ENCODE measurements at regions not wholly inside any gene's neighbourhood (a gene's known extent, or its start where the extent isn't known, plus 50 kb on each side); places are given as distances from the start of the nearest gene placed in this dataset.

DNA sequence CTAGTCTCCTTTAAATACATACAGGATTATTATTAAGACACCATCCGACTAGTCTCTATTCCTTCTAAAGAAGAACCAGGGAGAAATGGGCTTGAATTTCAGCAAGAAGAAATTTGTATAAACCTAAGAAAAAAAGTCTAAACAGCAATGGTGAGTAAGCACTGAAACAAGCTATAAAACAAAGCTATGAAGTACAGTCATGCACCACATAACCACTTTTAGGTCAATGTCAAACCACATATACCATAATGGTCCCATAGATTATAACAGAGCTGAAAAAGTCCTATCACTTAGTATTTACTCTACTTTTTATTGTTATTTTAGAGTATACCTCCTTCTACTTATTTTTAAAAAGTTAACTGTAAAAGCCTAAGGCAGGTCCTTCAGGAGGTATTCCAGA, 102.0 kb upstream of the NFIB start:
- no peak for DNase-seq
- no peaks in the 10 kb centered on the region for H3K27me3 ChIP-seq (ENCODE audit: insufficient read depth, low read length, poor library complexity, severe bottlenecking)
- no peak overlapping the region for H3K4me3 ChIP-seq (ENCODE audit: low read length)
- H3K27ac ChIP-seq (ENCODE audit: low read depth, low read length): no peak overlapping the region
- H3K36me3 Mint-ChIP-seq: no peaks in the 10 kb centered on the region
- peaks cover 5% of the 10 kb centered on the region in 2 donors for H3K27me3 Mint-ChIP-seq
- ChIA-PET POLR2A (no interaction called here), CTCF (no interaction called here)
- H3K4me1 ChIP-seq (ENCODE audit: insufficient read depth, low read length): no peaks in the 10 kb centered on the region
- no peak overlapping the region for H3K4me3 Mint-ChIP-seq
- H3K36me3 ChIP-seq (ENCODE audit: insufficient read depth, low read length): no peaks in the 10 kb centered on the region
- H3K27ac Mint-ChIP-seq: no peak overlapping the region
- H3K9me3 ChIP-seq (ENCODE audit: low read length): no peaks in the 10 kb centered on the region
- no peaks in the 10 kb centered on the region for H3K9me3 Mint-ChIP-seq
- H3K4me1 Mint-ChIP-seq: no peaks in the 10 kb centered on the region

DNA sequence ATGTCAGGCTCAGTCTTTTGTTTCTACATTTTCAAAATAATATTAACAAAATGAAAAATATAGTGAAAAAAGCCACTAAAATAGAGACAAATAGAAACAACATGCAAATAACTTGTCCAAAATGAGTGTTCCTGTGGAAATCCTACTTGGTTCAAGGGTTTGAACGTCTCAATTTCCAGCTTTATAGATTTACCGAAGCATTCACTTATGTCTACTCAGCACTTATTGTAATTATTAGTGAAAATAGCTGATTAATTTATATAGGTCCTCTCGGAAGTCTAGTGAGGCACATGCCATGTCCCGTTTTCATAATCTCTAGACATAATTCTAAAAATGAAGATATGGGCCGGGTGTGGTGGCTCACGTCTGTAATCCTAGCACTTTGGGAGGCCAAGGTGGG, 99.9 kb upstream of the NFIB start:
- Histone ChIP-seq H3K27me3 (ENCODE audit: insufficient read depth, low read length, poor library complexity, severe bottlenecking) (no peaks in the 10 kb centered on the region), H3K9me3 (ENCODE audit: low read length) (no peaks in the 10 kb centered on the region), H3K4me3 (ENCODE audit: low read length) (no peak overlapping the region), H3K4me1 (ENCODE audit: insufficient read depth, low read length) (no peaks in the 10 kb centered on the region), H3K27ac (ENCODE audit: low read depth, low read length) (no peak overlapping the region), H3K36me3 (ENCODE audit: insufficient read depth, low read length) (no peaks in the 10 kb centered on the region)
- DNase-seq: no peak
- Mint-ChIP-seq H3K4me3 (no peak overlapping the region), H3K27ac (no peak overlapping the region), H3K9me3 (peaks cover 0 to 2% (median 0%) of the 10 kb centered on the region in 5 donors), H3K4me1 (no peaks in the 10 kb centered on the region), H3K27me3 (peaks cover 5 to 9% of the 10 kb centered on the region in 2 donors), H3K36me3 (no peaks in the 10 kb centered on the region)
- CTCF ChIA-PET: no interaction called here
- POLR2A ChIA-PET: no interaction called here

DNA sequence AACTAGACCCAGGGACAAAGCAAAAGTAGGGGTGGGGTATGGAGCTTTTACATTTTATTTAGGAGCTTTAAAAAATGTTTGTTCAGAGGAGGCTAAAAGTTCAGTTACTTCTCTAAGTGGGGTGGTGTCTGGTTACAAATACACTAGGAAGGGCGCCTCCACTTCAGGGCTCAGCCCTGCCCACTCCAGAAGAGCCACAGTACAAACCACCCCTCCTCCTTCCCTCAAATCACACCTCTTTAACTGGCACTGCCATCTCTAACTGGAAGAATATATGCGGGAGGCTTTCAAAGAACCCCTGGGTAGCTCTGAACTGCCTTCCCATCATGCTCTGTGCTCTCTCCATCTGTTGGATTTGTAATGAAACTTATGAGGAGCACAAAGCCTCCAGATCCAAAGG, 98.8 kb upstream of the NFIB start:
- no peaks in the 10 kb centered on the region for H3K36me3 ChIP-seq (ENCODE audit: insufficient read depth, low read length)
- ChIA-PET POLR2A (no interaction called here), CTCF (no interaction called here)
- Mint-ChIP-seq H3K27me3 (peaks cover 5 to 9% of the 10 kb centered on the region in 2 donors), H3K9me3 (peaks cover 0 to 2% (median 0%) of the 10 kb centered on the region in 5 donors), H3K4me3 (no peak overlapping the region), H3K27ac (no peak overlapping the region), H3K4me1 (no peaks in the 10 kb centered on the region), H3K36me3 (no peaks in the 10 kb centered on the region)
- H3K27me3 ChIP-seq (ENCODE audit: insufficient read depth, low read length, poor library complexity, severe bottlenecking): no peaks in the 10 kb centered on the region
- H3K9me3 ChIP-seq (ENCODE audit: low read length): no peaks in the 10 kb centered on the region
- H3K4me1 ChIP-seq (ENCODE audit: insufficient read depth, low read length): no peaks in the 10 kb centered on the region
- H3K27ac ChIP-seq (ENCODE audit: low read depth, low read length): no peak overlapping the region
- H3K4me3 ChIP-seq (ENCODE audit: low read length): no peak overlapping the region
- DNase-seq: no peak

DNA sequence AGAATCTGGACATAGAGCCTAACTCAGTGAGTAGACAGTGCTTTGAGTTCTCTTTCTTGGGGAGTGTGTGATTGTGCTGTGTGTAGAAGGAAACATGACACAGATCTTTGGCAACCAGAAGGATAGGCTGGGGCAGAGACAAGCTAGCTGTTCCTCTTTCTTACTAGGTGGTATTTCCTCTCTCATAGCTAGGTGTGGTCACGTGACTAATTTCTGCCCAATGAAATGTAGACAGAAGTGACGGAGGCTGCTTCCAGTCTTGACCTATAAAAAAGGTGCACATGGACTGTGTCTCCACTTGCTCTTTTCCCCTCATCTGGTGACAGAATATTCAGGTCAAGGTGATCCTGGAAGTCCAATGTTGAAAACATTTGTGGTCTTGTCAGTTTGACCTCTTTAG, 92.5 kb upstream of the NFIB start:
- Mint-ChIP-seq H3K27ac (no peak overlapping the region), H3K4me1 (no peaks in the 10 kb centered on the region), H3K27me3 (peaks cover 0 to 9% of the 10 kb centered on the region in 2 donors), H3K4me3 (no peak overlapping the region), H3K9me3 (peaks cover 0 to 2% (median 0%) of the 10 kb centered on the region in 5 donors), H3K36me3 (no peaks in the 10 kb centered on the region)
- ChIA-PET CTCF (no interaction called here), POLR2A (no interaction called here)
- H3K9me3 ChIP-seq (ENCODE audit: low read length): no peaks in the 10 kb centered on the region
- no peaks in the 10 kb centered on the region for H3K36me3 ChIP-seq (ENCODE audit: insufficient read depth, low read length)
- no peaks in the 10 kb centered on the region for H3K27me3 ChIP-seq (ENCODE audit: insufficient read depth, low read length, poor library complexity, severe bottlenecking)
- DNase-seq: no peak
- H3K4me3 ChIP-seq (ENCODE audit: low read length): no peak overlapping the region
- no peak overlapping the region for H3K27ac ChIP-seq (ENCODE audit: low read depth, low read length)
- no peaks in the 10 kb centered on the region for H3K4me1 ChIP-seq (ENCODE audit: insufficient read depth, low read length)

DNA sequence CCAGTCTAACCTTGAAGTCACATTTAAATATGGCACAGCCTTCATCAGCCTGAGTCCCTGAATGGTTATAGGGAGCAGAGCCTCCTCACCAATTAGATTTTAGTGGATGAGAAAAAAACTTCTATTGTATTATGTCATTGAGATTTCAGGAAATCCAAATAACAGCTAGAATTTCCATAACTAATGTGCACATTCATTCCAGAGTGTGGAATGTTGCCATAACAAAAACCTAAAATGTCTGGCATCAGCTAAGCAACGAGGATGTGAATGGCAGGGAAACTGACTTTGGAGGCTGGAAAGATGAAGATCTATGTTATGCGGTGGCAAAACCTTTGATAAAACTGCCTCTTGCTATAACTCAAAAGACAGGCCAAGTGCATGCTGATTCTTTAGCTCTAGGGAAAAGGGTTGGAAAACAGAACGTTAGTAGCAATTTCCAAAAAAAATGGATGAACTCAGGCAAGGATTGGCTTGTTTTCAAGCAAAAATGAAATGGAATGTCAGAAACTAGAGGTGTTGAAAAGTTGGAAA, 91.3 kb upstream of the NFIB start:
- no peaks in the 10 kb centered on the region for H3K36me3 ChIP-seq (ENCODE audit: insufficient read depth, low read length)
- H3K4me1 Mint-ChIP-seq: no peaks in the 10 kb centered on the region
- CTCF ChIA-PET: no interaction called here

DNA sequence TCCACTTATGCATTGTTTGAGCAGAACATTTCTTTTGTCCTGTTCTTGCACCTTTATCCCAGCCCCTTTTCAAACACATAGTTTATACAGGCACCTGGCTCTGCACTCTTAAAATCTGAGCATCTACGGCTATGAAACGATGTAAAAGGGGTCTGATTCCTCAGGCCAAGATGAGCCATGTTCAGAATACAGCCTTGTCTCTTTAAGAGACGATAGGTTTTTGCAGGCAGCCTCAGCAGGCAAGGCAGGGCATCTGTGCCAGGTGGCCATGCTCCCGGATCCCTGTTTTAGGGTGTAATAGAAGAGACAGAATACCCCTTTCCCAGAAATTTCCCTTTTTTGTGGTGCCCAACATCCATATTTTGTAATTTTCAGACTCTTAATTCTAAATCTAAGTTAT, 89.1 kb upstream of the NFIB start:
- Histone ChIP-seq H3K27me3 (ENCODE audit: insufficient read depth, low read length, poor library complexity, severe bottlenecking) (no peaks in the 10 kb centered on the region), H3K36me3 (ENCODE audit: insufficient read depth, low read length) (no peaks in the 10 kb centered on the region), H3K27ac (ENCODE audit: low read depth, low read length) (no peak overlapping the region), H3K4me3 (ENCODE audit: low read length) (no peak overlapping the region), H3K9me3 (ENCODE audit: low read length) (no peaks in the 10 kb centered on the region), H3K4me1 (ENCODE audit: insufficient read depth, low read length) (no peaks in the 10 kb centered on the region)
- H3K9me3 Mint-ChIP-seq: no peaks in the 10 kb centered on the region
- H3K27ac Mint-ChIP-seq: no peak overlapping the region
- POLR2A ChIA-PET: no interaction called here
- no peaks in the 10 kb centered on the region for H3K36me3 Mint-ChIP-seq
- peaks cover 0 to 2% of the 10 kb centered on the region in 2 donors for H3K27me3 Mint-ChIP-seq
- no peak for DNase-seq
- no peaks in the 10 kb centered on the region for H3K4me1 Mint-ChIP-seq
- CTCF ChIA-PET: no interaction called here
- no peak overlapping the region for H3K4me3 Mint-ChIP-seq

More for the DNA sequence above, 91.3 kb upstream of the NFIB start:
- Histone ChIP-seq H3K27ac (ENCODE audit: low read depth, low read length) (no peak overlapping the region), H3K9me3 (ENCODE audit: low read length) (no peaks in the 10 kb centered on the region), H3K4me3 (ENCODE audit: low read length) (no peak overlapping the region), H3K27me3 (ENCODE audit: insufficient read depth, low read length, poor library complexity, severe bottlenecking) (no peaks in the 10 kb centered on the region), H3K4me1 (ENCODE audit: insufficient read depth, low read length) (no peaks in the 10 kb centered on the region)
- no peak for DNase-seq
- peaks cover 0 to 6% of the 10 kb centered on the region in 2 donors for H3K27me3 Mint-ChIP-seq
- H3K4me3 Mint-ChIP-seq: no peak overlapping the region
- H3K36me3 Mint-ChIP-seq: no peaks in the 10 kb centered on the region
- POLR2A ChIA-PET: no interaction called here
- no peak overlapping the region for H3K27ac Mint-ChIP-seq
- H3K9me3 Mint-ChIP-seq: peaks cover 0 to 1% (median 0%) of the 10 kb centered on the region in 5 donors

DNA sequence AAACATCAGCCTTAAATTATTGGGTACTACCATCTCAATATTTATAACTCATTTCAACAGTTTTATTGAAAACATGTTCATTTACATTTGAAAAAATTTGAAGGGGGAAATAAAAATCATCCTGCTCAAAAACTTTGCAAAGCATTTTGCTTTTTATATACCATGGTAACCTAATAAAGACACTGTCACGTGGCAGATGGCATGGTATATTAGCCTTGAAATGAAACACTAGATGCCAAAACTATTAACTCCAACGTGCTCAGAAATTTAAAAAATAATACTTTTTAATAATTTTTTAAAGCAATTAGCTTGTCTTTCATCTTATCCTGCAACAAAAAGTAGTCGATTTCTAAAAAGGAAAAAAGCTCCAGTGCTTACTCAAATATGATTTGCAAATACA, 88.6 kb upstream of the NFIB start:
- H3K4me3 ChIP-seq (ENCODE audit: low read length): no peak overlapping the region
- Mint-ChIP-seq H3K4me1 (no peaks in the 10 kb centered on the region), H3K27me3 (peaks cover 0 to 2% of the 10 kb centered on the region in 2 donors), H3K4me3 (no peak overlapping the region), H3K27ac (no peak overlapping the region), H3K36me3 (no peaks in the 10 kb centered on the region), H3K9me3 (no peaks in the 10 kb centered on the region)
- H3K9me3 ChIP-seq (ENCODE audit: low read length): no peaks in the 10 kb centered on the region
- DNase-seq: no peak
- ChIA-PET CTCF (no interaction called here), POLR2A (no interaction called here)
- no peak overlapping the region for H3K27ac ChIP-seq (ENCODE audit: low read depth, low read length)
- no peaks in the 10 kb centered on the region for H3K4me1 ChIP-seq (ENCODE audit: insufficient read depth, low read length)
- H3K36me3 ChIP-seq (ENCODE audit: insufficient read depth, low read length): no peaks in the 10 kb centered on the region
- H3K27me3 ChIP-seq (ENCODE audit: insufficient read depth, low read length, poor library complexity, severe bottlenecking): no peaks in the 10 kb centered on the region

DNA sequence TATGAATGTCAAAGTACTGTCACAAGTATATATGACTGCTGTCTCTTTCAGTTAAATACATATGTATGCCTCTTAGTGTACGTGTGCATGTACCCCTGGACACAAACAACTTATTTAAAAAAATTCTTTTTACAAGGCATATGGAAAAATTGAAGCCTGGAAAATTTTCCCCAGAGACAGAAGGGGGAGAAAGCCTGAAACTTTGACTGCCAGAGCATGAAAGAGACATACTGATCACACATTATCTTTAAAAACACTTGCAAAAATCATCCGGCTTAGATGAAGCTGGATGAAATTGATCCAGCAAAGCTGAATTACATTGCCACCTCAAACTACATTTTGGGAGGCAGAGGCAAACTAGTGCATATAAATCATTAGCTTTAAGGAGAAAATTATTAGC, 88.0 kb upstream of the NFIB start:
- no peaks in the 10 kb centered on the region for H3K36me3 ChIP-seq (ENCODE audit: insufficient read depth, low read length)
- H3K4me1 Mint-ChIP-seq: no peaks in the 10 kb centered on the region
- DNase-seq: no peak
- H3K9me3 ChIP-seq (ENCODE audit: low read length): no peaks in the 10 kb centered on the region
- no peaks in the 10 kb centered on the region for H3K9me3 Mint-ChIP-seq
- no peaks in the 10 kb centered on the region for H3K36me3 Mint-ChIP-seq
- H3K27ac Mint-ChIP-seq: no peak overlapping the region
- H3K4me3 ChIP-seq (ENCODE audit: low read length): no peak overlapping the region
- no peaks in the 10 kb centered on the region for H3K4me1 ChIP-seq (ENCODE audit: insufficient read depth, low read length)
- ChIA-PET CTCF (no interaction called here), POLR2A (no interaction called here)
- H3K27me3 ChIP-seq (ENCODE audit: insufficient read depth, low read length, poor library complexity, severe bottlenecking): no peaks in the 10 kb centered on the region
- H3K4me3 Mint-ChIP-seq: no peak overlapping the region
- peaks cover 0 to 2% of the 10 kb centered on the region in 2 donors for H3K27me3 Mint-ChIP-seq
- H3K27ac ChIP-seq (ENCODE audit: low read depth, low read length): no peak overlapping the region

DNA sequence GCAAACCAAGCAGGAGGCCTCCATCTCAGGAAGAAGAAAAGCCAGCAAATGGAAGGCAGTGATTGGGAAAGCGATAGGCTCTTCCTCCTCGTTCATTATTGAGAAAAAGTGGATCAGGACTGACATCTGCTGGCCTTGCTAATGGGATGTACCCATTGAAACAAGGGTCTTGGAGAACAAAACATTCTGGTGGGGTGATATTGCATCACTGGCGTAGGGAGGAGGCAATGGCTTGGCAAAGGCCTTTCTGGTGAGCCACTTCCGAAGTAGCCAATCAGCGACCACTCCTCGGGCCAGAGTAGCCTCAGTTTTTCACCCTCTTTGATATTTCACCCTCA, 86.7 kb upstream of the NFIB start:
- Histone ChIP-seq H3K27ac (ENCODE audit: low read depth, low read length) (no peak overlapping the region), H3K27me3 (ENCODE audit: insufficient read depth, low read length, poor library complexity, severe bottlenecking) (no peaks in the 10 kb centered on the region), H3K4me1 (ENCODE audit: insufficient read depth, low read length) (no peaks in the 10 kb centered on the region), H3K4me3 (ENCODE audit: low read length) (no peak overlapping the region), H3K9me3 (ENCODE audit: low read length) (no peaks in the 10 kb centered on the region), H3K36me3 (ENCODE audit: insufficient read depth, low read length) (no peaks in the 10 kb centered on the region)
- Mint-ChIP-seq H3K9me3 (no peaks in the 10 kb centered on the region), H3K4me3 (no peak overlapping the region), H3K36me3 (no peaks in the 10 kb centered on the region), H3K27ac (no peak overlapping the region), H3K27me3 (no peaks in the 10 kb centered on the region), H3K4me1 (no peaks in the 10 kb centered on the region)
- CTCF ChIA-PET: no interaction called here
- POLR2A ChIA-PET: no interaction called here
- no peak for DNase-seq
